Parathyroid adenoma (tissue), 2 donors: ENCODE measurements at regions not wholly inside any gene's neighbourhood (a gene's known extent, or its start where the extent isn't known, plus 50 kb on each side); places are given as distances from the start of the nearest gene placed in this dataset.

ENCODE experiments used
- H2AFZ ChIP-seq: fragments of 300-600 bp; sonication (generic); one replicate; pipeline ENCODE4 v1.7.0; 2017; ENCODE audit warnings: antibody characterized with exemption, mild to moderate bottlenecking
- H3K27ac ChIP-seq: fragments of 300-600 bp; sonication (generic); one replicate; pipeline ENCODE4 v1.7.0; 2017
- H3K27me3 ChIP-seq: fragments of 300-600 bp; sonication (generic); one replicate; pipeline ENCODE4 v1.7.0; 2017; ENCODE audit warnings: low read length; ENCODE audit not compliant: control insufficient read depth, insufficient read depth
- H3K36me3 ChIP-seq: fragments of 300-600 bp; sonication (generic); one replicate; pipeline ENCODE4 v1.7.0; 2017; ENCODE audit warnings: low read length; ENCODE audit not compliant: control insufficient read depth, insufficient read depth
- H3K4me1 ChIP-seq: fragments of 300-600 bp; sonication (generic); one replicate; pipeline ENCODE4 v1.7.0; 2017; ENCODE audit warnings: control low read depth
- H3K4me2 ChIP-seq: fragments of 300-600 bp; sonication (generic); one replicate; pipeline ENCODE4 v1.7.0; 2017; ENCODE audit warnings: low read length
- H3K4me3 ChIP-seq: fragments of 300-600 bp; sonication (generic); one replicate; pipeline ENCODE4 v1.7.0; 2017; ENCODE audit warnings: low read depth, low read length
- H3K79me2 ChIP-seq: fragments of 300-600 bp; sonication (generic); one replicate; pipeline ENCODE4 v1.7.0; 2017; ENCODE audit warnings: control low read depth
- H3K9ac ChIP-seq: fragments of 300-600 bp; sonication (generic); one replicate; pipeline ENCODE4 v1.7.0; 2017; ENCODE audit warnings: mild to moderate bottlenecking
- H3K9me3 ChIP-seq: fragments of 300-600 bp; sonication (generic); one replicate; pipeline ENCODE4 v1.7.0; 2017; ENCODE audit warnings: low read length; ENCODE audit not compliant: control insufficient read depth
- TF ChIP-seq, protein P1 (sequence below): fragments of 300-600 bp; sonication (generic); IDR thresholded peaks from one replicate; pipeline ENCODE4 v1.7.0; 2017; ENCODE audit warnings: antibody characterized with exemption, mild to moderate bottlenecking
- donor health status: primary hyperparathyroidism.

DNA sequence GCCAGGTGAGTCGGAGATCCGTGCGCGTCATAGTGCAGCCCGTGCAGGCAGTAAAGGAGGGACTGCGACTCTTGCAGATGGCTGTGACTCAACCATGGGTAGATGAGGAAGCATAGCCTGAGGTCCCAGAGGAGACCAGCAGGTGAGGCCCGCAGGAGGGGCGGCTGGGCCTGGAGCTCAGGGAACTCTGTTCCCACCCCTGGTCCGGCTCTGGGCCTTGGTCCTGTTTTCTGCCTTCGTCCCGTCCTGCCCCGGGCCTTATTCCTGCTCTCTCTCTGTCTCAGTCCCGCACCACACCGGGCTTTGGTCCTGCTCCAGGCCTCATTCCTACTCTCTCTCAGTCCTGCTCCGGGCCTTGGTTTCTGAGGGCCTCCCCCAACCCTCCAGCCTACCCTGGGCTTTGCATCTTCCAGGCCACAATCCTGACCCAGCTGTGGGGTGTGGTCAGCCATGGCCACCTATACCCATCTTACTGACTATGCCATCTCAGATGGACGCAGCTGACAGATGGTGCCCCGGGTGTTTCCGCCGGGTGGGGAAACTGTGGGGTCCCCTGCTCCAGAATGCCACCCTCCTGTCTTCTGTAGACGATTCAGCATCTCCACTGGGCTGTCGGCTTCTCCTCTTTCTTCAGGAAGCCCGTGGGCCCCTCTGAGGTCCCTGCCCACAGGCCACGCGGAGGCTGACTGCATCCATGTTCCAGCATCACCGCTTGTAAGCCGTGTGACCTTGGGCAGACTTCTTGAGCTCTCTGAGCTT, 1134.1 kb downstream of the BRD1 start:
- no peak overlapping the region for H3K9ac ChIP-seq
- H3K4me1 ChIP-seq = no peaks in the 10 kb centered on the region

DNA sequence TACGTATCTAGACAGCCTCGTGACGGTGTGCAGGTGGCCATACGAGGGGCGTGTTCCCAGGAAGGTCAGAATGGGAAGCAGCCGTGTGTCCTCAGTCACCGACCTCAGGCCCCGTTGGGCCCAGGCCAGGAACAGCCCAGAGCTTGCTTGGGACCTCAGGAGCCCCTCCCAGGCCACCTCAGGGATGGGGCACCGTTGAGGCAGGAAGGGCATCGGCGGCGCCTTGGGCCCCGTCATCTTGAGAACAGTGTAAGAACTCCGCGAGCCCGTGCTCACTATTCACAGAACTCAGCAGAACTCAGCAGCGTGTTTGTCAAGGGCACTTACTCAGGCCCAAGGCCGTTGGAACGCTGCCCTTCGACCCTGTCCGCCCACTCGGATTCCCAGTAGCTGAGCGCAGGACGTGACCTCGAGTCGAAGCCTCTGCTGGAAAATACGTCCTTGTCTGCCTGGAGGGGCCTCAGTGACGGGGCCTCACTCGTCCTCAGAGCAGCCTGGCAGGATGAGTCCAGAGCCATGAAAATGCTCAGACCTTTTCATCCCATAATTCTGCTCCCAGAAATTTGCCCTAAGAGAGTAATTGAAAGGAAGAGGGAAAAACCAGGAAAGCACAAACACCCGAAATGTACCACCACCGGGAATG, 1134.8 kb downstream of the BRD1 start:
- no peak overlapping the region for H3K4me2 ChIP-seq
- TF ChIP-seq, protein P1, sequence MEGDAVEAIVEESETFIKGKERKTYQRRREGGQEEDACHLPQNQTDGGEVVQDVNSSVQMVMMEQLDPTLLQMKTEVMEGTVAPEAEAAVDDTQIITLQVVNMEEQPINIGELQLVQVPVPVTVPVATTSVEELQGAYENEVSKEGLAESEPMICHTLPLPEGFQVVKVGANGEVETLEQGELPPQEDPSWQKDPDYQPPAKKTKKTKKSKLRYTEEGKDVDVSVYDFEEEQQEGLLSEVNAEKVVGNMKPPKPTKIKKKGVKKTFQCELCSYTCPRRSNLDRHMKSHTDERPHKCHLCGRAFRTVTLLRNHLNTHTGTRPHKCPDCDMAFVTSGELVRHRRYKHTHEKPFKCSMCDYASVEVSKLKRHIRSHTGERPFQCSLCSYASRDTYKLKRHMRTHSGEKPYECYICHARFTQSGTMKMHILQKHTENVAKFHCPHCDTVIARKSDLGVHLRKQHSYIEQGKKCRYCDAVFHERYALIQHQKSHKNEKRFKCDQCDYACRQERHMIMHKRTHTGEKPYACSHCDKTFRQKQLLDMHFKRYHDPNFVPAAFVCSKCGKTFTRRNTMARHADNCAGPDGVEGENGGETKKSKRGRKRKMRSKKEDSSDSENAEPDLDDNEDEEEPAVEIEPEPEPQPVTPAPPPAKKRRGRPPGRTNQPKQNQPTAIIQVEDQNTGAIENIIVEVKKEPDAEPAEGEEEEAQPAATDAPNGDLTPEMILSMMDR = no peak
- H3K9ac ChIP-seq = no peak overlapping the region
- H3K9me3 ChIP-seq = no peaks in the 10 kb centered on the region
- no peaks in the 10 kb centered on the region for H3K4me1 ChIP-seq
- H3K4me3 ChIP-seq = no peak overlapping the region
- H3K27ac ChIP-seq = no peak overlapping the region
- no peak overlapping the region for H2AFZ ChIP-seq
- no peaks in the 10 kb centered on the region for H3K36me3 ChIP-seq
- no peaks in the 10 kb centered on the region for H3K79me2 ChIP-seq
- no peaks in the 10 kb centered on the region for H3K27me3 ChIP-seq

More for the DNA sequence above, 1134.1 kb downstream of the BRD1 start:
- H3K4me2 ChIP-seq = no peak overlapping the region
- H2AFZ ChIP-seq = no peak overlapping the region
- no peaks in the 10 kb centered on the region for H3K9me3 ChIP-seq
- H3K36me3 ChIP-seq = no peaks in the 10 kb centered on the region
- H3K4me3 ChIP-seq = no peak overlapping the region
- no peaks in the 10 kb centered on the region for H3K27me3 ChIP-seq
- no peak overlapping the region for H3K27ac ChIP-seq
- TF ChIP-seq, protein P1 = no peak
- no peaks in the 10 kb centered on the region for H3K79me2 ChIP-seq

- no peaks in the 10 kb centered on the region for H3K79me2 ChIP-seq
- H3K9ac ChIP-seq = no peak overlapping the region
- no peaks in the 10 kb centered on the region for H3K27me3 ChIP-seq
- H3K27ac ChIP-seq = no peak overlapping the region
- TF ChIP-seq, protein P1 = no peak
- no peak overlapping the region for H2AFZ ChIP-seq
- H3K4me3 ChIP-seq = no peak overlapping the region
- H3K4me2 ChIP-seq = no peak overlapping the region
- no peaks in the 10 kb centered on the region for H3K9me3 ChIP-seq
- no peaks in the 10 kb centered on the region for H3K4me1 ChIP-seq
- no peaks in the 10 kb centered on the region for H3K36me3 ChIP-seq
Observed at GRCh38 chr22:48691431-48691851, 1136.2 kb downstream of the BRD1 start.

DNA sequence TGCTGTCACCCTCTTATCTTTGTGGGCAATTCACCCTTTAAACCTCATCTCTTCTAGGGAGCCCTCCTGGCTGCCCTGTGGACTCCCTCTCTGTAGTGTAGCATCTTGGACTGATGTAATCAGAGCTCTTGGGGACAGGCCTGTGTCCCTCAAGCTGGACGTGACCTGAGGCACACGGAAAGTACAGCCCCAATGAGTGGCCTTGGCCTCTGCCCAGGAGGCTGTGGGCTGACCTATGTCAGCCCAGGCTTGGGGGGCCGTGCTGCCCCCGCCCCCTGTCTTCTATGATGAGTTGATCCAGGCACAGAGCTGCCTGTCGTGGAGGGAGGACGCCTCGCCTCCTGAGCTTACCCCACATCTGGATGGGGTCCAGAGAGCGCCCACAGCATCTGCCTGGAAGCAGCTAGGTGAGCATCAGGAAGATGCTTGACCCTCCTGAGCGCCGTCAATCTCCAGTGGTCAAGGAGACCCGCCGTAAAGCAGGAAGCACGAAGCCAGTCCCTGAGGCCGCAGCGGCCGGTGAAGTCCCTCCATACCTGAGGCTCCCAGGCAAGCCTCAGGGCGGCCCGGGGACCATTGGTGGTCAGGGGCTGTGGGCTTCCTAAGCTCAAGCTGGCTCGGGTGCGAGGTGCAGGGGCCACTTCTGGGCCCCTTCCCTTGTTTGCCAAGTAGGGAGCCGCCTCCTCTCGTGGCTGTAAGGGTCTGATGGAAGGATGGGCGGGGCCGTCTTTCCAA, 1136.9 kb downstream of the BRD1 start:
- Histone ChIP-seq H3K9ac (no peak overlapping the region), H3K27ac (no peak overlapping the region), H3K36me3 (no peaks in the 10 kb centered on the region), H3K79me2 (no peaks in the 10 kb centered on the region), H3K4me2 (no peak overlapping the region), H3K27me3 (no peaks in the 10 kb centered on the region), H3K4me3 (no peak overlapping the region), H2AFZ (no peak overlapping the region), H3K4me1 (no peaks in the 10 kb centered on the region), H3K9me3 (no peaks in the 10 kb centered on the region)
- TF ChIP-seq, protein P1 = no peak
